SK-N-SH (cell line): ENCODE measurements at regions not wholly inside any gene's neighbourhood (a gene's known extent, or its start where the extent isn't known, plus 50 kb on each side); places are given as distances from the start of the nearest gene placed in this dataset.

Experiments used
- CTCF ChIA-PET: fragments of 300-600, 350-600 bp; formaldehyde crosslinking; extraction: SDS; loops from one replicate; lab custom pipeline; 2021; lab: Yijun Ruan, JAX
- POLR2A ChIA-PET: fragments of 350-600 bp; sonication (Branson Sonifier 250); formaldehyde crosslinking; extraction: SDS; loops from one replicate; lab custom pipeline; 2020; ENCODE audit warnings: antibody characterized with exemption, inconsistent platforms; lab: Yijun Ruan, JAX
- DNase-seq: peaks from one replicate; pipeline ENCODE4 v3.0.0; 2012
- H2AFZ ChIP-seq: fragments of 200-600 bp; sonication (generic); 2 replicates; pipeline ENCODE4 v1.8.1; 2016; ENCODE audit warnings: antibody characterized with exemption, mild to moderate bottlenecking, low read depth
- H3F3A ChIP-seq: fragments of 200-600 bp; sonication (generic); replicated peaks from 2 replicates; pipeline ENCODE3; 2016; ENCODE audit warnings: antibody characterized with exemption, mild to moderate bottlenecking; ENCODE audit not compliant: insufficient read depth
- H3K27ac ChIP-seq, 2 experiments: fragments of 200-500 bp in 1 of 2; fragments of 200-600 bp in 1 of 2; sonication (Bioruptor generic) in 1 of 2; sonication (generic), shearing (Covaris generic) in 1 of 2; 2 replicates each; pipeline versions ENCODE4 v1.5.1 to v1.6.1; 2014 to 2016; ENCODE audit warnings: low read depth in 2 of 2, inconsistent platforms in 1 of 2, low read length in 1 of 2, mild to moderate bottlenecking in 1 of 2, mixed read lengths in 1 of 2
- H3K27me3 ChIP-seq: fragments of 200-600 bp; sonication (generic), shearing (Covaris generic); 2 replicates; pipeline ENCODE4 v1.6.1; 2016; ENCODE audit warnings: mixed run types; ENCODE audit not compliant: insufficient read depth
- H3K36me3 ChIP-seq, 2 experiments: fragments of 200-500 bp in 1 of 2; fragments of 200-600 bp in 1 of 2; sonication (Bioruptor generic) in 1 of 2; sonication (generic) in 1 of 2; replicated peaks in 1 of 2; 2 replicates each; pipeline versions ENCODE3 to v1.5.1; 2014 to 2016; ENCODE audit warnings: low read length in 1 of 2, mild to moderate bottlenecking in 1 of 2; ENCODE audit not compliant: insufficient read depth in 2 of 2, control insufficient read depth in 1 of 2
- H3K4me1 ChIP-seq, 2 experiments: fragments of 200-500 bp in 1 of 2; fragments of 200-600 bp in 1 of 2; sonication (Bioruptor generic) in 1 of 2; sonication (generic), shearing (Covaris generic) in 1 of 2; 2 replicates each; pipeline versions ENCODE4 v1.5.1 to v1.6.1; 2014 to 2016; ENCODE audit warnings: low read depth in 1 of 2, low read length in 1 of 2, mixed run types in 1 of 2; ENCODE audit not compliant: insufficient read depth in 2 of 2, control insufficient read depth in 1 of 2
- H3K4me2 ChIP-seq: fragments of 200-600 bp; sonication (generic), shearing (Covaris generic); 2 replicates; pipeline ENCODE4 v1.6.1; 2017; ENCODE audit warnings: mixed run types
- H3K4me3 ChIP-seq, 2 experiments: fragments of 200-500 bp in 1 of 2; fragments of 200-600 bp in 1 of 2; sonication (Bioruptor generic) in 1 of 2; sonication (generic), shearing (Covaris generic) in 1 of 2; 2 replicates each; pipeline versions ENCODE4 v1.5.1 to v1.8.1; 2014 to 2016; ENCODE audit warnings: low read depth in 2 of 2, inconsistent platforms in 1 of 2, low read length in 1 of 2, mild to moderate bottlenecking in 1 of 2, mixed read lengths in 1 of 2, moderate library complexity in 1 of 2
- H3K79me2 ChIP-seq: fragments of 200-600 bp; sonication (generic); 2 replicates; pipeline ENCODE4 v1.8.1; 2017; ENCODE audit warnings: mild to moderate bottlenecking; ENCODE audit not compliant: insufficient read depth
- H3K9ac ChIP-seq: fragments of 200-600 bp; sonication (generic); 2 replicates; pipeline ENCODE4 v1.6.1; 2017; ENCODE audit warnings: mixed run types
- H3K9me2 ChIP-seq: fragments of 200-600 bp; sonication (generic); 2 replicates; pipeline ENCODE4 v1.6.1; 2017; ENCODE audit warnings: mixed run types
- H3K9me3 ChIP-seq: fragments of 200-600 bp; sonication (generic); 2 replicates; pipeline ENCODE4 v1.6.1; 2017; ENCODE audit warnings: mixed run types, mild to moderate bottlenecking, moderate library complexity
- H4K20me1 ChIP-seq: fragments of 200-600 bp; sonication (generic); 2 replicates; pipeline ENCODE4 v1.6.1; 2017; ENCODE audit warnings: mild to moderate bottlenecking, mixed run types; ENCODE audit not compliant: insufficient read depth
- EP300 ChIP-seq, 2 experiments: IDR thresholded peaks; 2 replicates each; pipeline versions ENCODE4 v1.4.0 to v1.6.1; 2012; ENCODE audit warnings: borderline replicate concordance in 1 of 2, low read depth in 1 of 2, low read length in 1 of 2
- EZH2phosphoT487 ChIP-seq: fragments of 200-600 bp; sonication (generic); IDR thresholded peaks from 2 replicates; pipeline ENCODE4 v1.6.1; 2017; ENCODE audit warnings: low read depth, mixed run types, mild to moderate bottlenecking, antibody characterized with exemption, moderate library complexity, borderline replicate concordance
- FOSL2 ChIP-seq: IDR thresholded peaks from 2 replicates; pipeline ENCODE4 v1.4.0; 2012; ENCODE audit warnings: low read depth, mild to moderate bottlenecking, moderate library complexity, borderline replicate concordance
- MEF2A ChIP-seq: IDR thresholded peaks from 2 replicates; pipeline ENCODE4 v1.4.0; 2012; ENCODE audit warnings: low read depth, borderline replicate concordance
- MXI1 ChIP-seq: IDR thresholded peaks from 2 replicates; pipeline ENCODE4 v1.6.1; 2012; ENCODE audit warnings: mild to moderate bottlenecking, low read depth, low read length, improper control_type of control experiment
- RCOR1 ChIP-seq: fragments of 150-350 bp; IDR thresholded peaks from 2 replicates; pipeline ENCODE4 v1.6.1; 2017; ENCODE audit warnings: antibody characterized with exemption, low read length
- RFX5 ChIP-seq: IDR thresholded peaks from 2 replicates; pipeline ENCODE4 v1.6.1; 2012; ENCODE audit warnings: mild to moderate bottlenecking, improper control_type of control experiment, low read length
- YY1 ChIP-seq: IDR thresholded peaks from 2 replicates; pipeline ENCODE4 v1.4.0; 2012; ENCODE audit warnings: low read depth, mild to moderate bottlenecking
- WGBS: methylation state at CpG from one replicate; pipeline ENCODE4 v1.1.6; 2017; ENCODE audit warnings: low lambda C conversion rate; 5-methylcytosine and 5-hydroxymethylcytosine counted together
- TF ChIP-seq, protein P1 (sequence below): IDR thresholded peaks from 2 replicates; pipeline ENCODE4 v1.4.0; 2012; ENCODE audit warnings: low read depth, borderline replicate concordance
- TF ChIP-seq, protein P2 (sequence below): IDR thresholded peaks from 2 replicates; pipeline ENCODE4; 2012
- TF ChIP-seq, protein P3 (sequence below): IDR thresholded peaks from 2 replicates; pipeline ENCODE4 v1.6.1; 2012; ENCODE audit warnings: mild to moderate bottlenecking, low read depth, low read length, moderate library complexity

DNA sequence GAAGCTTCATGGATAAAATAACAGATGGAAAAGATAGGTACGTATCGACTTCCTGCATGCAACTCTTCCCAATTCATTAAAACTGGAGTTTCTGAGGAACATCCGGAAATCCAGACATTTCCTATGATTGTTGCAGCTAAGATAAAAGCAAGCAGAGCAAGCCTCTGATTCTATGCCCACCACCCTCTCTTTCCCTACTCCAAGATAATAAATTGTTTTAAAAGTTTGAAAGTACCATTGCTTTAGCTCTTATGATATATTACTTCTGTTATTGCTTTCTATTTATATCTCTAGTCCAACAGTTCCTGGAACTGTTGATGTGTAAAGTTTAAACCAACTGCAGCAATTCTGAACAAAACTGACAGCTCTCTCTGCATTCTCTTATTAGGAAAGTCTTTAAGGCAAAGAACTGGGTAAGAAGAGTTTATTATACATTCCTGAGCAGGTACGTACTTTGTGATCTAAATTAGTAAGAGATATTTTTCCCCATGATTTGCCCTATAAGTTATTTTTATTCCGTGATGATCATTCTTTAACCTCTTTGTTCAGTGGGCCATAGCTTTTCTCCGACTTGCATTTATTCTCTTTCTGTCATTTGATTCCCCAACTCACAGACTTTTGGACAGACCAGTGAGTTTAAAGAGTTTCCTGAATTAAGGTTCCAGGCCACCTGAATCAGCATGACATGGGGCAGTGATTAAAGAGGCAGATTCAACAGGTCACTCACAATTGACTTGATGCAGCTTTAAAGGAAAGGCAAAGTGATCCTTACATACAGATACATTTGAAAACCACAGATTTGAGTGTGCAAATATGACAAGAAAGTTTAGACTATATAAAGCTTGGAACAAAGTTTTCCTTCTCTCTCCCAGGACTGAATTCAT, 94.2 kb upstream of the THRB start:
- H3K27ac ChIP-seq: no peak overlapping the region

More for the DNA sequence above, 94.2 kb upstream of the THRB start:
- no peak for DNase-seq
- Histone ChIP-seq H4K20me1 (no peaks in the 10 kb centered on the region), H3K27me3 (no peaks in the 10 kb centered on the region), H3K4me2 (no peak overlapping the region), H3K79me2 (no peaks in the 10 kb centered on the region), H3K9ac (no peak overlapping the region), H3K4me3 (no peak overlapping the region), H3F3A (no peaks in the 10 kb centered on the region), H2AFZ (no peak overlapping the region), H3K9me3 (no peaks in the 10 kb centered on the region), H3K9me2 (no peaks in the 10 kb centered on the region), H3K36me3 (no peaks in the 10 kb centered on the region), H3K4me1 (no peaks in the 10 kb centered on the region)
- POLR2A ChIA-PET: no interaction called here
- 54% methylated on average over 6 of the region's 6 CpGs for WGBS
- TF ChIP-seq MXI1 (no peak), FOSL2 (no peak), EP300 (IDR thresholded peaks at IDR 0.05; ENCODE audit: borderline replicate concordance in 1 of 2, low read depth in 1 of 2, low read length in 1 of 2) (no peak), EZH2phosphoT487 (no peak), RCOR1 (no peak), MEF2A (no peak), YY1 (no peak), RFX5 (no peak)
- TF ChIP-seq, protein P1, sequence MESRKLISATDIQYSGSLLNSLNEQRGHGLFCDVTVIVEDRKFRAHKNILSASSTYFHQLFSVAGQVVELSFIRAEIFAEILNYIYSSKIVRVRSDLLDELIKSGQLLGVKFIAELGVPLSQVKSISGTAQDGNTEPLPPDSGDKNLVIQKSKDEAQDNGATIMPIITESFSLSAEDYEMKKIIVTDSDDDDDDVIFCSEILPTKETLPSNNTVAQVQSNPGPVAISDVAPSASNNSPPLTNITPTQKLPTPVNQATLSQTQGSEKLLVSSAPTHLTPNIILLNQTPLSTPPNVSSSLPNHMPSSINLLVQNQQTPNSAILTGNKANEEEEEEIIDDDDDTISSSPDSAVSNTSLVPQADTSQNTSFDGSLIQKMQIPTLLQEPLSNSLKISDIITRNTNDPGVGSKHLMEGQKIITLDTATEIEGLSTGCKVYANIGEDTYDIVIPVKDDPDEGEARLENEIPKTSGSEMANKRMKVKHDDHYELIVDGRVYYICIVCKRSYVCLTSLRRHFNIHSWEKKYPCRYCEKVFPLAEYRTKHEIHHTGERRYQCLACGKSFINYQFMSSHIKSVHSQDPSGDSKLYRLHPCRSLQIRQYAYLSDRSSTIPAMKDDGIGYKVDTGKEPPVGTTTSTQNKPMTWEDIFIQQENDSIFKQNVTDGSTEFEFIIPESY: no peak
- TF ChIP-seq, protein P2, sequence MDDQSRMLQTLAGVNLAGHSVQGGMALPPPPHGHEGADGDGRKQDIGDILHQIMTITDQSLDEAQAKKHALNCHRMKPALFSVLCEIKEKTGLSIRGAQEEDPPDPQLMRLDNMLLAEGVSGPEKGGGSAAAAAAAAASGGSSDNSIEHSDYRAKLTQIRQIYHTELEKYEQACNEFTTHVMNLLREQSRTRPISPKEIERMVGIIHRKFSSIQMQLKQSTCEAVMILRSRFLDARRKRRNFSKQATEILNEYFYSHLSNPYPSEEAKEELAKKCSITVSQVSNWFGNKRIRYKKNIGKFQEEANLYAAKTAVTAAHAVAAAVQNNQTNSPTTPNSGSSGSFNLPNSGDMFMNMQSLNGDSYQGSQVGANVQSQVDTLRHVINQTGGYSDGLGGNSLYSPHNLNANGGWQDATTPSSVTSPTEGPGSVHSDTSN: no peak
- TF ChIP-seq, protein P3, sequence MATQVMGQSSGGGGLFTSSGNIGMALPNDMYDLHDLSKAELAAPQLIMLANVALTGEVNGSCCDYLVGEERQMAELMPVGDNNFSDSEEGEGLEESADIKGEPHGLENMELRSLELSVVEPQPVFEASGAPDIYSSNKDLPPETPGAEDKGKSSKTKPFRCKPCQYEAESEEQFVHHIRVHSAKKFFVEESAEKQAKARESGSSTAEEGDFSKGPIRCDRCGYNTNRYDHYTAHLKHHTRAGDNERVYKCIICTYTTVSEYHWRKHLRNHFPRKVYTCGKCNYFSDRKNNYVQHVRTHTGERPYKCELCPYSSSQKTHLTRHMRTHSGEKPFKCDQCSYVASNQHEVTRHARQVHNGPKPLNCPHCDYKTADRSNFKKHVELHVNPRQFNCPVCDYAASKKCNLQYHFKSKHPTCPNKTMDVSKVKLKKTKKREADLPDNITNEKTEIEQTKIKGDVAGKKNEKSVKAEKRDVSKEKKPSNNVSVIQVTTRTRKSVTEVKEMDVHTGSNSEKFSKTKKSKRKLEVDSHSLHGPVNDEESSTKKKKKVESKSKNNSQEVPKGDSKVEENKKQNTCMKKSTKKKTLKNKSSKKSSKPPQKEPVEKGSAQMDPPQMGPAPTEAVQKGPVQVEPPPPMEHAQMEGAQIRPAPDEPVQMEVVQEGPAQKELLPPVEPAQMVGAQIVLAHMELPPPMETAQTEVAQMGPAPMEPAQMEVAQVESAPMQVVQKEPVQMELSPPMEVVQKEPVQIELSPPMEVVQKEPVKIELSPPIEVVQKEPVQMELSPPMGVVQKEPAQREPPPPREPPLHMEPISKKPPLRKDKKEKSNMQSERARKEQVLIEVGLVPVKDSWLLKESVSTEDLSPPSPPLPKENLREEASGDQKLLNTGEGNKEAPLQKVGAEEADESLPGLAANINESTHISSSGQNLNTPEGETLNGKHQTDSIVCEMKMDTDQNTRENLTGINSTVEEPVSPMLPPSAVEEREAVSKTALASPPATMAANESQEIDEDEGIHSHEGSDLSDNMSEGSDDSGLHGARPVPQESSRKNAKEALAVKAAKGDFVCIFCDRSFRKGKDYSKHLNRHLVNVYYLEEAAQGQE: no peak
- CTCF ChIA-PET: interaction anchor here (0.7 to 1.1 kb wide), 3 partner anchors 16 to 1287 kb away, joined by 3 read pairs; no protein-coding TSS in a partner anchor
